Endodermal cell (in vitro differentiated cells): ENCODE measurements at regions not wholly inside any gene's neighbourhood (a gene's known extent, or its start where the extent isn't known, plus 50 kb on each side); places are given as distances from the start of the nearest gene placed in this dataset.

Experiments
- DNase-seq: peaks from one replicate; pipeline ENCODE4 v3.0.0-alpha.2; 2017
- H3K27ac ChIP-seq: 2 replicates; pipeline ENCODE4 v1.5.1; 2013; ENCODE audit warnings: mild to moderate bottlenecking, low read depth, low read length, moderate library complexity
- H3K27me3 ChIP-seq: 2 replicates; pipeline ENCODE4 v1.6.1; 2013; ENCODE audit warnings: mild to moderate bottlenecking, low read length, moderate library complexity; ENCODE audit not compliant: insufficient read depth, control insufficient read depth, poor library complexity, severe bottlenecking
- H3K36me3 ChIP-seq: 2 replicates; pipeline ENCODE4 v1.7.0; 2013; ENCODE audit warnings: mild to moderate bottlenecking, low read length, moderate library complexity; ENCODE audit not compliant: control insufficient read depth, insufficient read depth
- H3K4me1 ChIP-seq: one replicate; pipeline ENCODE4 v1.7.0; 2013; ENCODE audit warnings: low read length; ENCODE audit not compliant: control insufficient read depth, insufficient read depth
- H3K4me3 ChIP-seq: 2 replicates; pipeline ENCODE4 v1.5.1; 2013; ENCODE audit warnings: mild to moderate bottlenecking, low read length, moderate library complexity
- H3K9ac ChIP-seq: 2 replicates; pipeline ENCODE4 v1.6.1; 2013; ENCODE audit warnings: mild to moderate bottlenecking, low read length, moderate library complexity; ENCODE audit not compliant: poor library complexity, severe bottlenecking; ENCODE audit errors: extremely low read depth
- H3K9me3 ChIP-seq: 2 replicates; pipeline ENCODE4 v1.6.1; 2013; ENCODE audit warnings: mild to moderate bottlenecking, low read length, moderate library complexity; ENCODE audit not compliant: control insufficient read depth
- H3K27ac Mint-ChIP-seq: 2 replicates; pipeline ENCODE4 v1.8.0; 2020; ENCODE audit warnings: mixed read lengths
- H3K27me3 Mint-ChIP-seq: 2 replicates; pipeline ENCODE4 v1.8.0; 2021; ENCODE audit warnings: mild to moderate bottlenecking, mixed read lengths; ENCODE audit not compliant: insufficient read depth
- H3K36me3 Mint-ChIP-seq: 2 replicates; pipeline ENCODE4 v1.8.0; 2020; ENCODE audit warnings: low read depth, mixed read lengths
- H3K4me1 Mint-ChIP-seq: 2 replicates; pipeline ENCODE4 v1.8.0; 2020; ENCODE audit warnings: mixed read lengths
- H3K4me3 Mint-ChIP-seq: 2 replicates; pipeline ENCODE4 v1.8.0; 2020; ENCODE audit warnings: mild to moderate bottlenecking, moderate library complexity, mixed read lengths
- H3K9me3 Mint-ChIP-seq: 2 replicates; pipeline ENCODE4 v1.8.0; 2020; ENCODE audit warnings: mild to moderate bottlenecking, mixed read lengths
- CTCF ChIP-seq: fragments of 200-600 bp; sonication (generic); conservative IDR thresholded peaks from 2 replicates; pipeline ENCODE4 v1.5.0; 2021; ENCODE audit warnings: antibody characterized with exemption, mild to moderate bottlenecking
- WGBS, 2 experiments: methylation state at CpG; one replicate each; pipeline versions ENCODE4 v1.1.5 to v1.1.7; 2013; ENCODE audit warnings: missing lambda C conversion rate in 2 of 2, mixed read lengths in 1 of 2; ENCODE audit not compliant: insufficient coverage in 1 of 2, insufficient read length in 1 of 2; 5-methylcytosine and 5-hydroxymethylcytosine counted together

- Mint-ChIP-seq H3K4me3 (no peak overlapping the region), H3K27me3 (peaks cover 9% of the 10 kb centered on the region), H3K36me3 (no peaks in the 10 kb centered on the region), H3K4me1 (no peaks in the 10 kb centered on the region), H3K27ac (no peak overlapping the region), H3K9me3 (no peaks in the 10 kb centered on the region)
- no peak for DNase-seq
- WGBS, 2 experiments: 93 to 97% methylated on average over 6 to 8 of the region's 8 CpGs
- Histone ChIP-seq H3K36me3 (no peaks in the 10 kb centered on the region), H3K9ac (no peak overlapping the region), H3K4me3 (no peak overlapping the region), H3K27ac (no peak overlapping the region), H3K4me1 (no peaks in the 10 kb centered on the region), H3K9me3 (no peaks in the 10 kb centered on the region), H3K27me3 (no peaks in the 10 kb centered on the region)
- TF ChIP-seq CTCF: no peak
Observed at GRCh38 chr10:130560573-130560972, 424.4 kb downstream of the GLRX3 start.

GRCh38 chr10:130561681-130562080, 425.5 kb downstream of the GLRX3 start:
- Histone ChIP-seq H3K4me1 (no peaks in the 10 kb centered on the region), H3K4me3 (no peak overlapping the region), H3K9me3 (no peaks in the 10 kb centered on the region), H3K27me3 (no peaks in the 10 kb centered on the region), H3K9ac (no peak overlapping the region), H3K36me3 (no peaks in the 10 kb centered on the region), H3K27ac (no peak overlapping the region)
- H3K27ac Mint-ChIP-seq: no peak overlapping the region
- H3K36me3 Mint-ChIP-seq: no peaks in the 10 kb centered on the region
- no peak for TF ChIP-seq CTCF
- DNase-seq: no peak
- no peaks in the 10 kb centered on the region for H3K9me3 Mint-ChIP-seq
- H3K4me3 Mint-ChIP-seq: no peak overlapping the region
- H3K27me3 Mint-ChIP-seq: peaks cover 6% of the 10 kb centered on the region
- WGBS, 2 experiments: 74% methylated on average over 1 of the region's 1 CpG; no CpG with 5 or more reads in 1 of the 2 experiments
- H3K4me1 Mint-ChIP-seq: no peaks in the 10 kb centered on the region

- 92 to 98% methylated on average over 12 of the region's 12 CpGs for WGBS, 2 experiments
Observed at GRCh38 chr10:130567011-130567410, 430.8 kb downstream of the GLRX3 start.

More at GRCh38 chr10:130567011-130567410, 430.8 kb downstream of the GLRX3 start:
- Mint-ChIP-seq H3K27ac (no peak overlapping the region), H3K9me3 (no peaks in the 10 kb centered on the region), H3K4me3 (no peak overlapping the region), H3K4me1 (no peaks in the 10 kb centered on the region), H3K27me3 (peaks cover 4% of the 10 kb centered on the region), H3K36me3 (no peaks in the 10 kb centered on the region)
- Histone ChIP-seq H3K4me3 (no peak overlapping the region), H3K9ac (no peak overlapping the region), H3K27me3 (no peaks in the 10 kb centered on the region), H3K27ac (no peak overlapping the region), H3K9me3 (no peaks in the 10 kb centered on the region), H3K36me3 (no peaks in the 10 kb centered on the region), H3K4me1 (no peaks in the 10 kb centered on the region)
- no peak for DNase-seq
- no peak for TF ChIP-seq CTCF
